ENCODE measurements at regions not wholly inside any gene's neighbourhood (a gene's known extent, or its start where the extent isn't known, plus 50 kb on each side); places are given as distances from the start of the nearest gene placed in this dataset.

- CTCF ChIA-PET = no interaction called here
- DNase-seq (ENCODE audit: low spot score) (no peak), ATAC-seq (no peak)
- POLR2A ChIA-PET = no interaction called here
- no peak overlapping the region for H3K27ac Mint-ChIP-seq
- no peak for TF ChIP-seq ZSCAN18 (CRISPR knock-in tag; IDR thresholded peaks at IDR 0.05)
- TF ChIP-seq ATF2 (CRISPR knock-in tag; IDR thresholded peaks at IDR 0.05; ENCODE audit: borderline replicate concordance, low read depth) = no peak
- no peak for TF ChIP-seq ZNF219 (CRISPR knock-in tag; IDR thresholded peaks at IDR 0.05; ENCODE audit: borderline replicate concordance)
- TF ChIP-seq FOXK1 (CRISPR knock-in tag; IDR thresholded peaks at IDR 0.05) = no peak
- TF ChIP-seq HMGA2 (CRISPR knock-in tag; IDR thresholded peaks at IDR 0.05) = no peak
- no peak for TF ChIP-seq IRF2 (CRISPR knock-in tag; IDR thresholded peaks at IDR 0.05; ENCODE audit: borderline replicate concordance, low read depth)
- TF ChIP-seq EMX1 (CRISPR knock-in tag; IDR thresholded peaks at IDR 0.05) = no peak
- no peak for TF ChIP-seq USF1 (CRISPR knock-in tag; IDR thresholded peaks at IDR 0.05)
- TF ChIP-seq GRHL2 (CRISPR knock-in tag; IDR thresholded peaks at IDR 0.05; ENCODE audit: insufficient replicate concordance, severe bottlenecking) = no peak
- peaks cover 20% of the 10 kb centered on the region for H3K9me3 Mint-ChIP-seq
- H3K27me3 Mint-ChIP-seq (ENCODE audit: low read depth) = no peaks in the 10 kb centered on the region; the same call in 1 of the 2 replicates
- H3K4me3 Mint-ChIP-seq = no peak overlapping the region
- peaks cover 11% of the 10 kb centered on the region for H3K4me1 Mint-ChIP-seq
- H3K36me3 Mint-ChIP-seq = peaks cover 19% of the 10 kb centered on the region
Observed at GRCh38 chr6:14458669-14459266, 341.2 kb downstream of the CD83 start.

GRCh38 chr6:14459315-14459714 lies 341.7 kb downstream of the CD83 start:
- ATAC-seq = no peak
- no peak for DNase-seq (ENCODE audit: low spot score)
- peaks cover 21% of the 10 kb centered on the region for H3K9me3 Mint-ChIP-seq
- peaks cover 2% of the 10 kb centered on the region; the same call in 1 of the 2 replicates for H3K27me3 Mint-ChIP-seq (ENCODE audit: low read depth)
- H3K4me1 Mint-ChIP-seq = peaks cover 16% of the 10 kb centered on the region
- TF ChIP-seq ESRRA (CRISPR knock-in tag; IDR thresholded peaks at IDR 0.05; ENCODE audit: borderline replicate concordance) (no peak), ELF4 (CRISPR knock-in tag; IDR thresholded peaks at IDR 0.05; ENCODE audit: low read depth) (no peak), IRF1 (CRISPR knock-in tag; IDR thresholded peaks at IDR 0.05) (no peak), ZMAT4 (CRISPR knock-in tag; IDR thresholded peaks at IDR 0.05) (no peak), EMX1 (CRISPR knock-in tag; IDR thresholded peaks at IDR 0.05) (no peak), FOXP1 (CRISPR knock-in tag; IDR thresholded peaks at IDR 0.05; ENCODE audit: borderline replicate concordance) (no peak), ZBTB21 (CRISPR knock-in tag; IDR thresholded peaks at IDR 0.05; ENCODE audit: borderline replicate concordance) (no peak), HMGXB4 (CRISPR knock-in tag; IDR thresholded peaks at IDR 0.05) (no peak), NFATC4 (CRISPR knock-in tag; IDR thresholded peaks at IDR 0.05) (no peak)
- H3K4me3 Mint-ChIP-seq = no peak overlapping the region
- ChIA-PET POLR2A (no interaction called here), CTCF (no interaction called here)
- H3K27ac Mint-ChIP-seq = no peak overlapping the region
- peaks cover 23% of the 10 kb centered on the region for H3K36me3 Mint-ChIP-seq
